Fibroblast of mammary gland (primary cell): ENCODE measurements at regions not wholly inside any gene's neighbourhood (a gene's known extent, or its start where the extent isn't known, plus 50 kb on each side); places are given as distances from the start of the nearest gene placed in this dataset.

Experiments used
- DNase-seq: peaks from one replicate; pipeline ENCODE4 v3.0.0-alpha.2; 2010; ENCODE audit warnings: low read depth
- H3K4me3 ChIP-seq: 2 replicates; pipeline ENCODE4 v1.5.1; 2011; ENCODE audit warnings: low read depth, mild to moderate bottlenecking, low read length, moderate library complexity; ENCODE audit not compliant: control insufficient read depth
- CTCF ChIP-seq: conservative IDR thresholded peaks from 2 replicates; pipeline ENCODE4 v1.5.1; 2011; ENCODE audit warnings: low read depth, low read length, inconsistent platforms; ENCODE audit not compliant: control insufficient read depth, insufficient read depth

- no peak for DNase-seq
- H3K4me3 ChIP-seq, result no peak overlapping the region
- TF ChIP-seq CTCF, result no peak
Measured at GRCh38 chr10:71046747-71047146, 158.4 kb upstream of the PCBD1 start.

GRCh38 chr10:71048971-71049615, 160.7 kb upstream of the PCBD1 start:
- TF ChIP-seq CTCF, result no peak
- H3K4me3 ChIP-seq, result no peak overlapping the region
- no peak for DNase-seq

- no peak for TF ChIP-seq CTCF
- no peak for DNase-seq
- H3K4me3 ChIP-seq, result no peak overlapping the region
Measured at GRCh38 chr10:71049994-71050393, 161.6 kb upstream of the PCBD1 start.

GRCh38 chr10:71052076-71052660, 160.2 kb upstream of the UNC5B start:
- no peak for DNase-seq
- H3K4me3 ChIP-seq, result no peak overlapping the region
- no peak for TF ChIP-seq CTCF

- no peak overlapping the region for H3K4me3 ChIP-seq
- no peak for TF ChIP-seq CTCF
- DNase-seq, result no peak
Measured at GRCh38 chr10:71052708-71053107, 159.7 kb upstream of the UNC5B start.

GRCh38 chr10:71053169-71053895, 159.0 kb upstream of the UNC5B start:
- TF ChIP-seq CTCF, result no peak
- H3K4me3 ChIP-seq, result no peak overlapping the region
- DNase-seq, result no peak

- H3K4me3 ChIP-seq, result no peak overlapping the region
- TF ChIP-seq CTCF, result no peak
- DNase-seq, result no peak
Measured at GRCh38 chr10:71058308-71058707, 154.1 kb upstream of the UNC5B start.
